ENCODE measurements at regions not wholly inside any gene's neighbourhood (a gene's known extent, or its start where the extent isn't known, plus 50 kb on each side); places are given as distances from the start of the nearest gene placed in this dataset.

DNA sequence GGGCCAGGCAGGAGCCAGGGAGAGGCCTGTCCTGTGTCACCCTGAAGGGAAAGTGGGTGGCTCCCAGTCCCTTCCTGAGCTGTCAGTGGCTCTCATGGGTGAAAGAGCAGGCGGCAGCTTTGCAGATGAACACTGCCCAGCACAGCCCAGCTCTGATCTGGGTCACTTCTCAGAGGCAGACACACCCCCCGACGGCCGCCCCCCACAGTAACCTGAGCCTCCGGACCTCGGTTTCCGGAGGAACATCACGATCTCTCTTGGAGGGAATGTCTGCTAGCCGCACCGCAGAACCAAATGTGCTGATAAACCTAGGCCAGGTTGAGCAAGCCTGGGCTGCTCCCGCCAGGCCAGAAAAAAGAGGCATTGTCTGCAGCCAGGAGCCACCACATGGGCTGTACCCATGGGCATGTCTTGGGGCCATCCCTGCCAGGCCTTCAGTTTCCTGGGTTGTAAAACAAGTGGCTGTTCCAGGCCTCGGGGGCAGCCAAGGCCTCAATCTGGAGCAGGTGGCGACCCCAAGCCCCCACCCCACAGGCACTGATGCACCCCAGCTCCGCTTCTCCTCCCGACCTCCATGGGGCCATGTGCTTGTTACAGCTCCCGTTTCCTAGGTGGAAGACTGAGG lies 57.6 kb downstream of the NCOR2 start (continued):
- TF ChIP-seq CBX3 (IDR thresholded peaks at IDR 0.05; ENCODE audit: borderline replicate concordance, low read depth) (no peak), KLF5 (IDR thresholded peaks at IDR 0.05; ENCODE audit: partially characterized antibody) (no peak), WRNIP1 (IDR thresholded peaks at IDR 0.05; ENCODE audit: borderline replicate concordance, low read depth, low read length) (no peak), CBX5 (IDR thresholded peaks at IDR 0.05; ENCODE audit: low read depth) (no peak), EP300 (IDR thresholded peaks at IDR 0.05; ENCODE audit: borderline replicate concordance in 1 of 2, control insufficient read depth in 1 of 2, low read depth in 2 of 2, low read length in 2 of 2) (no peak), CBFB (IDR thresholded peaks at IDR 0.05; ENCODE audit: low read depth) (no peak)

DNA sequence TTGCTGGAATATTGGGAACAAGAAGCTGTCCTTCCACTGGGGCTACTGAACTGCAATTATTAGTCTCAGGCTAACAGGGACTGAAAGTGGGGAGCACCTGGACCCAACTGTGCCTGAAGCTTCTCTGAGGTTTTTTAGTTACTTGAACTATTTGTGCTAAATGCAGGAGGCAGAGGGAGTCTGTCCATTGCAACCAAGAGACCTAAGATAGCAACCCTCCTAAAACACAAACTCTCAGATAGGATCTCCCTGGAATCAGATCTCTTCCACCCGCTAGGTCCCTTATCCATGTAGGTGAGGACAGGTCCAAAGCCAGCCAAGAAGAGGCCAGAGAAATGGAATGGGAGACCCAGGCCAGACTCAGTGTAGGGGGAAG lies 58.1 kb downstream of the NCOR2 start:
- TF ChIP-seq BCL3 (IDR thresholded peaks at IDR 0.05; ENCODE audit: borderline replicate concordance, insufficient read depth, low read depth, low read length, poor library complexity, severe bottlenecking) (no peak), CBX3 (IDR thresholded peaks at IDR 0.05; ENCODE audit: borderline replicate concordance, low read depth) (no peak)
- DNase-seq (ENCODE audit: low read depth, low spot score) (no peak), FAIRE-seq (no peak), ATAC-seq (no peak; the same call in 1 of the 3 replicates)
- Histone ChIP-seq H3K4me3 (no peak overlapping the region), H3K9me3 (replicated peaks; ENCODE audit: control insufficient read depth, insufficient read depth, low read length) (no peaks in the 10 kb centered on the region), H2AFZ (ENCODE audit: control insufficient read depth, low read depth, low read length) (no peak overlapping the region), H3K4me2 (ENCODE audit: control insufficient read depth, insufficient read depth) (no peak overlapping the region), H3K9ac (ENCODE audit: control insufficient read depth, insufficient read depth, low read length) (no peak overlapping the region), H3K27me3 (replicated peaks in 1 of 2; ENCODE audit: control insufficient read depth in 2 of 2, insufficient read depth in 2 of 2, low read length in 1 of 2) (no peaks in the 10 kb centered on the region), H3K36me3 (ENCODE audit: control insufficient read depth in 2 of 2, insufficient read depth in 2 of 2, low read length in 1 of 2) (peaks cover 7% of the 10 kb centered on the region in 2 experiments; a peak in 3 of 4 replicates), H3K4me1 (ENCODE audit: control insufficient read depth, insufficient read depth, low read length) (peaks cover 11% of the 10 kb centered on the region), H4K20me1 (ENCODE audit: control insufficient read depth, insufficient read depth) (peaks cover 9% of the 10 kb centered on the region), H3K79me2 (ENCODE audit: control insufficient read depth, insufficient read depth, low read length) (peaks cover 32% of the 10 kb centered on the region), H3K27ac (ENCODE audit: control insufficient read depth, insufficient read depth) (no peak overlapping the region)
- ChIA-PET POLR2A (no interaction called here), SMC1A (ENCODE audit: uncharacterized antibody, unreplicated experiment) (interaction anchor here (1.2 kb wide), 1 partner anchor 42 kb away, joined by 3 read pairs; no protein-coding TSS in a partner anchor), RAD21 (ENCODE audit: unreplicated experiment) (interaction anchor here (0.6 kb wide), 1 partner anchor 12 kb away, joined by 3 read pairs; no protein-coding TSS in a partner anchor), CTCF (no interaction called here)
- in situ Hi-C loops (cut with MboI) (no loop called here), intact Hi-C loops (cut with micrococcal nuclease; ENCODE audit: unreplicated experiment) (no loop called here)
- BruUV-seq (replicated peaks) = no TSS peak
- WGBS (ENCODE audit: insufficient coverage, insufficient replicate concordance, low lambda C conversion rate, missing lambda C conversion rate) = 100% methylated on average over 1 of the region's 1 CpG

All from GM12878 (cell line).